Mammary epithelial cell (primary cell): ENCODE measurements at regions not wholly inside any gene's neighbourhood (a gene's known extent, or its start where the extent isn't known, plus 50 kb on each side); places are given as distances from the start of the nearest gene placed in this dataset.

Experiments
- CTCF ChIP-seq, 2 donors: IDR thresholded peaks in 1 of 2; conservative IDR thresholded peaks in 1 of 2; 2 replicates each; pipeline ENCODE4 v1.5.1; 2011 to 2012; ENCODE audit warnings: inconsistent platforms in 2 of 2, low read length in 2 of 2, mild to moderate bottlenecking in 2 of 2, control low read depth in 1 of 2, low read depth in 1 of 2; ENCODE audit not compliant: insufficient read depth in 1 of 2; ENCODE audit errors: extremely low read depth in 1 of 2
- EZH2 ChIP-seq: IDR thresholded peaks from 2 replicates; pipeline ENCODE4 v1.6.1; 2012; ENCODE audit warnings: low read length, inconsistent platforms, borderline replicate concordance

GRCh38 chr3:152971880-152972279 lies 136.9 kb downstream of the P2RY1 start:
- TF ChIP-seq CTCF (conservative IDR thresholded peaks at IDR 0.05 in 1 of 2, IDR thresholded peaks at IDR 0.05 in 1 of 2; ENCODE audit: extremely low read depth in 1 of 2, insufficient read depth in 1 of 2, low read depth in 1 of 2, low read length in 2 of 2) (no peak), EZH2 (no peak)
